HG02870 (cell line): ENCODE measurements at regions not wholly inside any gene's neighbourhood (a gene's known extent, or its start where the extent isn't known, plus 50 kb on each side); places are given as distances from the start of the nearest gene placed in this dataset.
"Not testable (repeated sequence)": the region's sequence is repeated elsewhere in the genome, so short reads cannot be mapped to it uniquely, and the experiment has no call there.

Experiments
- ATAC-seq: cut with Tn5 transposase; IDR thresholded peaks from one replicate; pipeline ENCODE4 v1.9.1; 2021; ENCODE audit warnings: mild to moderate bottlenecking, moderate library complexity; ENCODE audit not compliant: unreplicated experiment

- ATAC-seq = no peak
Measured at GRCh38 chr11:92168936-92169335, 55.7 kb upstream of the FAT3 start.

DNA sequence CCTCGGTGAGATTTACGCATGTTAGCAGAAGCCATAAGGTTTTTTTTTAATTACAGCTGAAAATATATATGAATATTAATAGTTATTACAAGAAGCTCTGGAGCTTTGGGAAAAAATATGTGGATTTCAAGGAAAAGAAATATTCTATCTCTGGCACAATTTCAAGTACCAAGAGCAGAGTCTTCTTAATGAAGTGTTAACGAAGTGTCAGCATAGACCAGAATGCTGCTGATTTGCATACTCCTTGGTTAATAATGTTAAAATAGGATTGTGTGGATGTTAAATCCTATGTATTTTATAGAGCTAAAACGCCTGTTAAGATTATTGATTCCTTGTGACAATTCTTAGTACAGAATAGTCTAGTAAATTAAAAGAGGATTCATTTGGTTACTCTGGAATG is 57.0 kb upstream of the FAT3 start:
- ATAC-seq = no peak

DNA sequence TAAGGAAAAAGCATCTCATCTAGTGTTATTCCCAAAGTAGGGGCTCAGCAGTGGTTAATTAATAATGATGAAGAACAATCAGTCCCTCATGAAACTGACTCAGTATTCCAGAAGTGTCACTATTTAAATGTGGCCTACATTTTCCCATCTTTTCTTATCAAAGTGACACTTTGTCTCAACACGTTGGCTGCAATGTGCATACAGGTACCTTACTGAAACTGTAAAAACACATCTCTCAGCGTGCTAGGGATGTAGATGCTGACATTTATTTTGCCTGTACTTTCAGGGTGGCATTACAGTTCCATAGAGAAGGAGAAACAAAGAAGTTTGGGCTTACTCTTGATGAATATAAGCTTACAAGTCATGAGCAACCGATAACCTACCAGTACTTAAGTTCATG is 58.3 kb upstream of the FAT3 start:
- ATAC-seq = no peak

DNA sequence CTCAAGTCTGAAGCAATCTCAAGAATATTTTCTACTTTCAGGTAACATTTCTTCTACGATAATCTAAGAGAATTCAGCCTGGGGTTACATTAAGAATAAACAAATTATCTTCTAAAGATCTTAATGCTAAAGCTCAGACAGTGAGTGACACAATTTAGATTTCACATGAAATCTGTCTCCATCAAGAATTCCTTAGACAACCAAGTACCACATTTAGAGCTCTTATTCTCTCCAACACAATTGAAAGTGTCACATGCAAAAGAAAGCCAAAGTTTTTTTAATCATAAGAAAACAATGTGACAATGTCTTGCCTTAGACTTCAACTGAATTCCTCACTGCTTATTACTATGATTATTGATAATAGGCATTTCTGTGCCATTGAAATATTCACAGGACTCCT is 60.7 kb upstream of the FAT3 start:
- ATAC-seq = no peak

DNA sequence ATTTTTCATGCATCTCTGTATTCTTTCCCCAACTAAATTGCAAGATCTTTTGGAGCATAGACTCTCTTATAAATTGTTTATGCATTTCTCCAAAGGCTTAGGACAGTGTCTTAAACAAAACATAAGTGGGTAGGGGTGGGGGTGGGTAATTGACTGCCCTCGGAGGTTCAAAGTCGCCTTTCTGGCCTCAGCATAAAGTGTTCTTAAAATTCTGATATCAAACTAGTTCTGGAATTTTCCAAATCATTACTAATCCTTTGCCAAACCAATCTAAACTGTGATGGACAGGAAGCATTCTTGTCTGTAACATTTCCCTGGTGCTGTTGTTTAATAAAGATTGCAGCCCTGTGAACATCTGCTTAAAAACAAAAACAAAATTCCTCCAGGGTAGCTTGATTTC is 61.8 kb upstream of the FAT3 start:
- no peak for ATAC-seq

DNA sequence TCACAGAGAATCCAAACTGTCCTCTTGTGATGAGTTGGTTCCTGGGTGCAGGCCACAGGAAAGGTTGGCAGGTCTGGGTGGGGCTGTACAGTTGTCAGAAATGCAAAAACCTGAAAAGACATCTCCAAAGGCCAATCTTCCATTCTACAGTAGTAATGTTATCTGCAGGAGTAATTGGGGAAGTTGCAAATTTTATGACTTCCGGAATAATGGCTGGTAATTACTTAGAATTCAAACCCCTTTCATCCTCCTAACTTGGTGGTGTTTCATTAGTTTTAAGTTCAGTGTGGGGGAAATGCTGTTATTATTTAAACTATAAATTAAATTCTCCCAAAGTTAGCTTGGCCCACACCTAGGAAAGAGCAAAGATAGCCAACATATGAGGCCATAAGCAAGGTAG is 64.7 kb upstream of the FAT3 start:
- ATAC-seq = no peak

GRCh38 chr11:92157390-92157789 is 67.2 kb upstream of the FAT3 start:
- not testable (repeated sequence) for ATAC-seq

- ATAC-seq = no peak
Measured at GRCh38 chr11:92154611-92155010, 70.0 kb upstream of the FAT3 start.

- no peak for ATAC-seq
Measured at GRCh38 chr11:92154110-92154509, 70.5 kb upstream of the FAT3 start.

DNA sequence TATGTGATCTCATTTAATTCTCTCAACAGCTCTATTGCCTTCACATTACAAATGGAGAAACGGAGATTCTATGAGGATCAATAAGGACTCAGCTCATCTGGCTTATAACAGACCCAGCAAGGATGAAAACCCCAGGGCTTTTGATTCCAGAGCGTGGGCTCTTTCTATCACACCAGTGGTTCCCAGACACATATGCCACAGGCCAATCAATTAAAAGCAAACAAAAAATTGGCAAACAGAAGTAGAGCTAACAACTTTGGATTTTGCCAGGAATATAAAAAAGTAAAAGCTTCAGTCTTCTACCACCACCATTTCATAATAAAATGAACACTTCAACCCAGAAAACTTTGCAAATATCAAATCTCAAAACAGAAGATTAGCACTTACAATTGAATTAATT is 71.1 kb upstream of the FAT3 start:
- ATAC-seq = no peak

- no peak for ATAC-seq
Measured at GRCh38 chr11:92152245-92152644, 72.4 kb upstream of the FAT3 start.

- ATAC-seq = no peak
Measured at GRCh38 chr11:92149996-92150395, 74.6 kb upstream of the FAT3 start.

DNA sequence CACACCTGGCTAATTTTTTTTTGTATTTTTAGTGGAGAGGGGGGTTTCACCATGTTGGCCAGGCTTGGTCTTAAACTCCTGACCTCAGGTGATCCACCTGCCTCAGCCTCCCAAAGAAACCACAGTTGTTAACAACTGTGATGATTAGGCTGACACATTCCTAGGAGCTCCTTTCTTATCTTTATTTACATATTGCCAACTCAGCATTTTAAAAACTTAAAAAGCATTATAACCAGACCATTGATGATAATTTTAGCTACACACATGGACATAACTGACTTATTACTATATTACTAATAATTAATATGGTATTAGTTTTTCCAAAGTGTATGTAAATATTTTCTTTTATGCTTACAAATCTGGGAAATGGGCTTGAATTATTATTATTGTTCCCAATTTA is 82.9 kb upstream of the FAT3 start:
- ATAC-seq = no peak

GRCh38 chr11:92141159-92141558 is 83.5 kb upstream of the FAT3 start:
- ATAC-seq = no peak

GRCh38 chr11:92140021-92140420 is 84.6 kb upstream of the FAT3 start:
- ATAC-seq = no peak

- no peak for ATAC-seq
Measured at GRCh38 chr11:92138296-92138695, 86.3 kb upstream of the FAT3 start.

GRCh38 chr11:92137747-92138146 is 86.9 kb upstream of the FAT3 start:
- ATAC-seq = no peak

GRCh38 chr11:92136797-92137196 is 87.8 kb upstream of the FAT3 start:
- ATAC-seq = no peak

DNA sequence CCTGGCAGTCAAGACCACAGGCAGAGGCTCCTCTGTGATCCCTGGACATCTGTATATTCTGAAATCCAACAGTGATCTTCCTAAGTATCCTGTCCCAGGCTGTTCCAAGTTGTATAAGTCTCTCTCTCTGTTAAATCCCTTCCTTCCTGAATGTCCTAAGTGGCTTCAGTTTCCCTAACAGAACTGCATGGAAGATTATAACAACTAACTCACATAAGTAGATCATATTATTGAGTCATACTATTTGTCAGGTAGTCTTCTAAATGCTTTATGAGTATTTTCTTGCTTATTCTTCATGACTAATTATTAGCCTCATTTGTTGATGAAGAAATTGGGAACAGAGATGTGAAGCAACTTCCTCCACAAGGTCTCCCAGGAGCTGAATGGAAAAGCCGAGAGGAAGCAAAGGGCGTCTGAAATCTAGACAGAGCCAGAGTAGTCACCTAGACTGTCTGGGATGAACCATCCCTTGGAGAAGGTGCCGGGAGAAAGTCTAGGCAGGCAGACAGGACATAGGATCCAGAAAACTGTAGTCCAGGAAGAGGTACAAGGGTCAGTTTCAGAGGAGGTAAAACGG is 93.2 kb upstream of the FAT3 start:
- ATAC-seq = no peak

DNA sequence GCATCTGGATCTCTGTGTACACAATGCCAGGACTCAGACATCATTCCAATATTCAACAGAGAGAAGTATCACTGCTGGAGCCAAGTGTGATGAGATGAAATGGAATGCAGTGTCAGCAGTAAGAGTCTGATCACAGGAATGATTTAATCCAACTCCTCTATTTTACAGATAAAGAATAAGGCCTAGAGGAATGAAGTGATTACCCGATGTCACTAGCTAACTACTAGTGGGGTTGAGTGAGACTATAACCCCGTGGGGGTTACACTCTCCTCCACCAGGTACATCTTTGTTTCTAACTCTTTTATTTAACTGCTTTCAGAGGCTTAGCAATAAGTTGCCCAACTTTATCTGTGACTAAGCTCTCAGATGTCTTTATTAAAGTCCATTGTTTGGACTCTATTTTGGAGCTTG is 94.2 kb upstream of the FAT3 start:
- ATAC-seq = no peak

GRCh38 chr11:92129811-92130210 is 94.8 kb upstream of the FAT3 start:
- no peak for ATAC-seq

DNA sequence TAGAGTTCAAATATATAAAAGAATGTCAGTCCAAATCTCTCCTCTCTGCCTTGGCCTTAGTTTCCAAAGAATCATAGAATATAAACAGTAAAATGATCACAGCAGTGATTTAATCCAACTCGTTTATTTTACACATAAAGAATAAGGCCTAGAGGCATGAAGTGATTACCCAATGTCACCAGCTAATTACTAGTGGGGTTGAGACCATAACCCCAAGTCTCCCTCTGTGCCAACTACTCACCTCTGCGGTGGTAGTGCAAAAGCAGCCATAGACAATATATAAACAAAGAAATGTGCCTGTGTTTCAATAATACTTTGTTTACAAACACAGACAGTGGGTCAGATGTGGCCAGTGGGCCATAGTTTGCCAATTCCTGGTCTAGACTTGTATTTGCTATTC is 96.6 kb upstream of the FAT3 start:
- ATAC-seq = no peak

GRCh38 chr11:92125321-92125720 is 99.3 kb upstream of the FAT3 start:
- ATAC-seq = no peak

DNA sequence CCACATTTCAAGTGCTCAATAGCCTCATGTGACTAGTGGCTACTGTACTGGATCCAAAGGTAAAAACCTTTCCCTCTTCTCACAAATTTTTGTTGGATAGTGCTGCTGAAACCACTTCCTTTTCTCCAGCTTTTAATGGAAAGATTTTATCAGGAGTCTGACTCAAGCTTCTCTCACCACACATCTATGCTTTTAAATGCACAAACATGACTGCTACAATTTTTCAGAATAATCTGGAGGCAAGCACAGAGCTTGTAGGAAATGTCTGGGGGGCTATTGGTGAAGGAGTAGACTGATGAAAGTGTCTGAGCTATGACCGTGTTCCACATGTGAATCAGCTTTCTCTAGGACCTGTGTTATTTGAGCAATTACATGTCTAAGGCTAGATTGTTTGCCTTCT is 101.1 kb upstream of the FAT3 start:
- no peak for ATAC-seq
